ENCODE measurements at regions not wholly inside any gene's neighbourhood (a gene's known extent, or its start where the extent isn't known, plus 50 kb on each side); places are given as distances from the start of the nearest gene placed in this dataset.

GRCh38 chr12:97309921-97310320, 152.7 kb upstream of the RMST start:
- TF ChIP-seq CTCF (IDR thresholded peaks at IDR 0.05; ENCODE audit: insufficient read depth, low read depth, low read length) (no peak), EZH2 (IDR thresholded peaks at IDR 0.05; ENCODE audit: insufficient read depth, low read length) (no peak)
